ENCODE measurements at regions not wholly inside any gene's neighbourhood (a gene's known extent, or its start where the extent isn't known, plus 50 kb on each side); places are given as distances from the start of the nearest gene placed in this dataset.

GRCh38 chr2:160558531-160558930 is 64.9 kb upstream of the RBMS1 start:
- no TSS peak for BruUV-seq (replicated peaks)
- no peak overlapping the region for H3K4me3 ChIP-seq (ENCODE audit: low read depth in 2 of 2, low read length in 2 of 2)
- DNase-seq (ENCODE audit: low read depth, low spot score) (no peak), ATAC-seq (no peak)
- in situ Hi-C loops (cut with HindIII; ENCODE audit: low pct_unique_long_range_greater_than_20kb, low sequenced_read_pairs), result no loop called here
- no peak overlapping the region for H3K27ac ChIP-seq (ENCODE audit: low read length)
- no peaks in the 10 kb centered on the region for H3K27me3 ChIP-seq (ENCODE audit: control insufficient read depth, insufficient read depth, low read length)
- CTCF ChIA-PET, result interaction anchor here (0.7 kb wide), 1 partner anchor 13 kb away, joined by 3 read pairs; no protein-coding TSS in a partner anchor
- POLR2A ChIA-PET, result no interaction called here
- intact Hi-C loops (cut with micrococcal nuclease; ENCODE audit: unreplicated experiment), result no loop called here
- no peaks in the 10 kb centered on the region for H3K9me3 ChIP-seq (ENCODE audit: control insufficient read depth, insufficient read depth, low read depth, low read length)
- no peaks in the 10 kb centered on the region; the same call in 1 of the 2 replicates for H3K4me1 ChIP-seq (ENCODE audit: control insufficient read depth, insufficient read depth, low read length)
- H3K36me3 ChIP-seq (ENCODE audit: control insufficient read depth, insufficient read depth, low read length), result no peaks in the 10 kb centered on the region
- TF ChIP-seq TCF7L2 (IDR thresholded peaks at IDR 0.05; ENCODE audit: low read depth, low read length) (no peak), REST (IDR thresholded peaks at IDR 0.05; ENCODE audit: insufficient read depth in 1 of 2, low read depth in 2 of 2, low read length in 1 of 2) (no peak), POLR2AphosphoS5 (IDR thresholded peaks at IDR 0.05; ENCODE audit: low read depth, low read length) (no peak), SIN3A (IDR thresholded peaks at IDR 0.05; ENCODE audit: borderline replicate concordance, insufficient read depth, low read depth, low read length) (no peak), CTCF (IDR thresholded peaks at IDR 0.05) (no peak)

- ChIA-PET CTCF (no interaction called here), POLR2A (no interaction called here)
- peak; percentile 76 for DNase-seq (ENCODE audit: low read depth, low spot score)
- ATAC-seq, result peak; percentile 66
- in situ Hi-C loops (cut with HindIII; ENCODE audit: low pct_unique_long_range_greater_than_20kb, low sequenced_read_pairs) (no loop called here), intact Hi-C loops (cut with micrococcal nuclease; ENCODE audit: unreplicated experiment) (no loop called here)
- H3K27ac ChIP-seq (ENCODE audit: low read length), result no peak overlapping the region
- no peaks in the 10 kb centered on the region for H3K9me3 ChIP-seq (ENCODE audit: control insufficient read depth, insufficient read depth, low read depth, low read length)
- TF ChIP-seq TCF7L2 (IDR thresholded peaks at IDR 0.05; ENCODE audit: low read depth, low read length), result no peak
- TF ChIP-seq CTCF (IDR thresholded peaks at IDR 0.05), result no peak
- no peak for TF ChIP-seq SIN3A (IDR thresholded peaks at IDR 0.05; ENCODE audit: borderline replicate concordance, insufficient read depth, low read depth, low read length)
- no peak for TF ChIP-seq REST (IDR thresholded peaks at IDR 0.05; ENCODE audit: insufficient read depth in 1 of 2, low read depth in 2 of 2, low read length in 1 of 2)
- BruUV-seq (replicated peaks), result no TSS peak
- no peaks in the 10 kb centered on the region for H3K27me3 ChIP-seq (ENCODE audit: control insufficient read depth, insufficient read depth, low read length)
- no peaks in the 10 kb centered on the region for H3K36me3 ChIP-seq (ENCODE audit: control insufficient read depth, insufficient read depth, low read length)
- H3K4me3 ChIP-seq (ENCODE audit: low read depth in 2 of 2, low read length in 2 of 2), result no peak overlapping the region
- H3K4me1 ChIP-seq (ENCODE audit: control insufficient read depth, insufficient read depth, low read length), result no peaks in the 10 kb centered on the region; the same call in 1 of the 2 replicates
Measured at GRCh38 chr2:160561551-160562295, 68.1 kb upstream of the RBMS1 start.

Data from Panc1 (cell line).